Heart left ventricle (tissue), 13 donors: ENCODE measurements at regions not wholly inside any gene's neighbourhood (a gene's known extent, or its start where the extent isn't known, plus 50 kb on each side); places are given as distances from the start of the nearest gene placed in this dataset.

Experiments
- CTCF ChIP-seq, 12 donors: fragments of 200-600 bp; sonication (generic) in 4 of 12; IDR thresholded peaks; one replicate each; pipeline versions ENCODE4 v1.5.0 to v1.8.0; 2018 to 2022; ENCODE audit warnings: antibody characterized with exemption in 12 of 12, mild to moderate bottlenecking in 5 of 12
- POLR2A ChIP-seq, 2 donors: fragments of 450-650 bp; IDR thresholded peaks; one replicate each; pipeline ENCODE4 v1.6.1; 2017; ENCODE audit warnings: antibody characterized with exemption in 2 of 2, mild to moderate bottlenecking in 2 of 2, moderate library complexity in 2 of 2
- donor health status: ischemic (EF 13 %, LVEDD 7.1; RV severe dilation, severe dysfunction).
- donor health status: DM: no; HTN: yes; CAD: no.
- donor health status: DM: no; HTN: no; CAD: no.
- donor health status: ischemic (EF 25% LVEDD 6.9; RV normal size, moderate dysfunction).
- donor health status: ischemic (EF 25% LVEDD 5.7; RV mildly dilated, moderate dysfunction).
- donor health status: ischemic (EF 35%, LVEDD 5.7; RV mildly dilated, moderate dysfunction).
- donor health status: nonischemic (EF 11% LVEDD 7.7; RV severe dilation, severe dysfunction).
- donor health status: DM: yes; HTN: yes; CAD: no.
- donor health status: PGD.
- donor health status: ischemic (EF 29% LVEDD 5.4; RV normal size, mild dysfunction).
- donor health status: nonischemic (EF 23%, LVEDD 6.1; RV moderate dilation, normal function).

GRCh38 chr4:111011458-111011857 lies 388.6 kb upstream of the PITX2 start:
- no peak for TF ChIP-seq POLR2A (IDR thresholded peaks at IDR 0.05)
- no peak for TF ChIP-seq CTCF (IDR thresholded peaks at IDR 0.05)
